Suprapubic skin (tissue), 3 donors: ENCODE measurements at regions not wholly inside any gene's neighbourhood (a gene's known extent, or its start where the extent isn't known, plus 50 kb on each side); places are given as distances from the start of the nearest gene placed in this dataset.

Experiments
- CTCF ChIP-seq, 2 donors: fragments of 200-600 bp in 1 of 2; fragments of 450-650 bp in 1 of 2; sonication (generic) in 1 of 2; IDR thresholded peaks; one replicate each; pipeline ENCODE4 v1.5.1; 2016 to 2019; ENCODE audit warnings: antibody characterized with exemption in 2 of 2, mild to moderate bottlenecking in 1 of 2, moderate library complexity in 1 of 2
- POLR2AphosphoS5 ChIP-seq, 3 donors: sonication (generic); formaldehyde crosslinking; IDR thresholded peaks; one replicate each; pipeline ENCODE4 v1.6.1; 2017; ENCODE audit warnings: antibody characterized with exemption in 3 of 3

- no peak for TF ChIP-seq POLR2AphosphoS5 (IDR thresholded peaks at IDR 0.05)
- no peak for TF ChIP-seq CTCF (IDR thresholded peaks at IDR 0.05)
Measured at GRCh38 chr7:106182904-106183303, 70.8 kb upstream of the SYPL1 start.
